Cardiac septum (tissue), 1 donor: ENCODE measurements at regions not wholly inside any gene's neighbourhood (a gene's known extent, or its start where the extent isn't known, plus 50 kb on each side); places are given as distances from the start of the nearest gene placed in this dataset.

Experiments
- DNase-seq: peaks from one replicate; pipeline ENCODE4 v3.0.0-alpha.2; 2020; ENCODE audit warnings: low spot score
- intact Hi-C: fragments of 100-400 bp; cut with DNase I; formaldehyde crosslinking; loops from one replicate; pipeline ENCODE4 v1.14.0; 2022
- donor health status: DM: no; HTN: no; CAD: no.

GRCh38 chr4:15349965-15350364 lies 77.9 kb upstream of the C1QTNF7 start:
- intact Hi-C loops, result no loop called here
- DNase-seq, result no peak

GRCh38 chr4:15352524-15352923 lies 75.3 kb upstream of the C1QTNF7 start:
- intact Hi-C loops, result no loop called here
- no peak for DNase-seq

- intact Hi-C loops, result no loop called here
Observed at GRCh38 chr4:15353207-15353606, 74.6 kb upstream of the C1QTNF7 start.

GRCh38 chr4:15354371-15355297 lies 73.2 kb upstream of the C1QTNF7 start:
- intact Hi-C loops, result no loop called here
- DNase-seq, result no peak

More at GRCh38 chr4:15353207-15353606, 74.6 kb upstream of the C1QTNF7 start:
- DNase-seq, result no peak

GRCh38 chr4:15361529-15361928 lies 66.3 kb upstream of the C1QTNF7 start:
- DNase-seq, result no peak
- intact Hi-C loops, result no loop called here

GRCh38 chr4:15362541-15362940 lies 65.3 kb upstream of the C1QTNF7 start:
- DNase-seq, result no peak
- intact Hi-C loops, result no loop called here

GRCh38 chr4:15364183-15364582 lies 63.6 kb upstream of the C1QTNF7 start:
- DNase-seq, result no peak
- intact Hi-C loops, result no loop called here

- intact Hi-C loops, result no loop called here
- DNase-seq, result no peak
Observed at GRCh38 chr4:15365641-15366040, 62.2 kb upstream of the C1QTNF7 start.

- intact Hi-C loops, result no loop called here
- DNase-seq, result no peak
Observed at GRCh38 chr4:15366721-15367120, 61.1 kb upstream of the C1QTNF7 start.

- intact Hi-C loops, result no loop called here
- no peak for DNase-seq
Observed at GRCh38 chr4:15368856-15369255, 59.0 kb upstream of the C1QTNF7 start.

GRCh38 chr4:15370296-15370695 lies 57.5 kb upstream of the C1QTNF7 start:
- DNase-seq, result no peak
- intact Hi-C loops, result no loop called here

- intact Hi-C loops, result no loop called here
- DNase-seq, result no peak
Observed at GRCh38 chr4:15373363-15373762, 54.5 kb upstream of the C1QTNF7 start.

GRCh38 chr4:15374656-15375055 lies 53.2 kb upstream of the C1QTNF7 start:
- no peak for DNase-seq
- intact Hi-C loops, result loop anchor here (5.0 kb wide), 1 partner anchor 38 kb away; no protein-coding TSS in a partner anchor

GRCh38 chr4:15375667-15376066 lies 52.2 kb upstream of the C1QTNF7 start:
- DNase-seq, result no peak
- intact Hi-C loops, result loop anchor here (5.0 kb wide), 1 partner anchor 37 kb away; no protein-coding TSS in a partner anchor

- intact Hi-C loops, result loop anchor here (5.0 kb wide), 1 partner anchor 36 kb away; no protein-coding TSS in a partner anchor
- no peak for DNase-seq
Observed at GRCh38 chr4:15376145-15376544, 51.7 kb upstream of the C1QTNF7 start.

GRCh38 chr4:15376594-15376993 lies 51.2 kb upstream of the C1QTNF7 start:
- DNase-seq, result no peak
- intact Hi-C loops, result loop anchor here (5.0 kb wide), 1 partner anchor 36 kb away; no protein-coding TSS in a partner anchor
